ENCODE measurements at regions not wholly inside any gene's neighbourhood (a gene's known extent, or its start where the extent isn't known, plus 50 kb on each side); places are given as distances from the start of the nearest gene placed in this dataset.

- TF ChIP-seq CTCF (IDR thresholded peaks at IDR 0.05; ENCODE audit: low read depth, low read length, poor library complexity, severe bottlenecking) (no peak), EZH2phosphoT487 (IDR thresholded peaks at IDR 0.05; ENCODE audit: borderline replicate concordance, low read length) (no peak)
Measured at GRCh38 chr20:12223057-12223456, 305.4 kb downstream of the BTBD3 start.

Data from DOHH2 (cell line).